ENCODE measurements at regions not wholly inside any gene's neighbourhood (a gene's known extent, or its start where the extent isn't known, plus 50 kb on each side); places are given as distances from the start of the nearest gene placed in this dataset.
"Not testable (repeated sequence)": the region's sequence is repeated elsewhere in the genome, so short reads cannot be mapped to it uniquely, and the experiment has no call there.

GRCh38 chr9:86507212-86507630, 153.0 kb upstream of the TUT7 start:
- DNase-seq (ENCODE audit: extremely low read depth, low read depth, low spot score), result no peak

- no peak for DNase-seq (ENCODE audit: extremely low read depth, low read depth, low spot score)
Observed at GRCh38 chr9:86503942-86504341, 149.7 kb upstream of the TUT7 start.

DNA sequence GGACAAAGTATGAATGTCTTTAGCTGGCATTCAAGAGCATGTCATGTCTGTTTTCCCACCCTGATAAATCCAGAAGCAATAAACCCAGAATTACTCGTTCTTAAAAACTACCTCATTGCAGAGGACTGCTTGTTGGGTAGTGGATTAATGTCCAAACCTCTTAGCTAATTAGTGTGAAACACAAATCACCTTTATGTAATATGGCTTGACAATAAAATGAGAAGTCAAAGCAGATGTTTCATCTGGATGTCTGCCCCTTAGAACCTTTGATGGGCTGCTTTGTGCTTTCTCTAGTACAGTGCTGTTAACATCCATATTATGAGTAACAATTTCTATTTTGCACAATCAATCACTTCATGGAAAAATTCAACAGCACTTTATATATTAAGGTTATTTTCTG, 149.1 kb upstream of the TUT7 start:
- no peak for DNase-seq (ENCODE audit: extremely low read depth, low read depth, low spot score)

GRCh38 chr9:86500667-86501435, 146.6 kb upstream of the TUT7 start:
- DNase-seq (ENCODE audit: extremely low read depth, low read depth, low spot score), result no peak

DNA sequence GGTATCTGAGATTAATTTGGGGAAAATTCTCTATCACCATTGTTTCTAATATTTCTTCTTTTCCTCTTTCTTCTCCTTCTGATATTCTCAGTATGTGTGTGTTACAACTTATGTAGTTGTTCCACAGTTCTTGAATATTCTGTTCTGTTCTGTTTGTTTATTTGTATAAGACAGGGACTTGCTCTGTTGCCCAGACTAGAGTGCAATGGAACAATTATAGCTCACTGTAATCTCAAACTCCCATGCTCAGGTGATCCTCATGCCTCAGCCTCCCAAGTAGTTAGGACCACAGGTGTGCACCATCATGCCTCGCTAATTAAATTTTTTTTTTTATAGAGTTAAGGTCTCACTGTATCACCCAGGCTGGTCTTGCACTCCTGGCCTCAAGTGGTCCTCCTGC, 145.8 kb upstream of the TUT7 start:
- no peak for DNase-seq (ENCODE audit: extremely low read depth, low read depth, low spot score)

DNA sequence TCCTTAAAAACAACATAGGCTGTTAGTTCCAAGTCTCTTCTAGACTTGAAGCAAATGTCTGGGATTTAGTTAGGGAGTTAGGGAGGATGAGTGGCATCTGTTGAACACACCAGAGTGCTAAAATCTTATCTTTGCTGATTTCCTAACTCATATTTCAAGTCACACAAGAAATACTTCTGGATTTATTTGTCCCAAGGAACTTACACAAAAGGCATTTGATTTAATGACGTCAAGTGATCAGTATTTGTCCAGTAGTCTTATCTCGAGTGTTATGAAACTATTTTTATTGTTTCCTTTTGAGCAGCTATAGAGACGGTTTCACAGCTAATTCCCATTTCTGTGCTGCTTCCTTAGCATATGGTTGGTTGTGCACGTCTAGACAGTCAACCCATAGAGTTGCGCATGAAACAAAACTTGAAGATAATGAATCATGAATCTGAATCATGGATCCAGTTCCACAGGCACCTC, 140.5 kb upstream of the TUT7 start:
- DNase-seq (ENCODE audit: extremely low read depth, low read depth, low spot score), result no peak

GRCh38 chr9:86491468-86492266, 137.5 kb upstream of the TUT7 start:
- no peak for DNase-seq (ENCODE audit: extremely low read depth, low read depth, low spot score)

GRCh38 chr9:86488794-86489193, 134.6 kb upstream of the TUT7 start:
- DNase-seq (ENCODE audit: extremely low read depth, low read depth, low spot score), result no peak

- no peak for DNase-seq (ENCODE audit: extremely low read depth, low read depth, low spot score)
Observed at GRCh38 chr9:86488345-86488744, 134.1 kb upstream of the TUT7 start.

DNA sequence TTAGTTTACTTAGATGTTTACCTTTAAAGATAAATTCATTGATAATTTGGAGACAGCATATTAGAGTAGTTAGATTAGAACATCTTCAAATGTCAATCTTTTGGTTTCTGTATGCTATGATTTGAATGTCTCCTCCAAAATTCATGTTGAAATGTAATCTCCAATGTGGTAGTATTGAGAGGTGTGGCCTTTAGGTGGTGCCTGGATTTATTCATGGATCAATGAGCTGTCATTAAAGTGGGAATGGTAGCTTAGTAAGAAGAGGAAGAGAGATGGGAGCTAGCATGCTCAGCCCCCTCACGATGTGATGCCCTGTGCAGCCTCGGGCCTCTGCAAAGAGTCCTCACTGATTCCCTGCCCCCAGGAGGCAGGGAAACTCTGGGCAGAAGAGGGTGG, 133.6 kb upstream of the TUT7 start:
- DNase-seq (ENCODE audit: extremely low read depth, low read depth, low spot score), result no peak

- DNase-seq (ENCODE audit: extremely low read depth, low read depth, low spot score), result no peak
Observed at GRCh38 chr9:86486891-86487837, 133.0 kb upstream of the TUT7 start.

GRCh38 chr9:86485359-86485758, 131.1 kb upstream of the TUT7 start:
- no peak for DNase-seq (ENCODE audit: extremely low read depth, low read depth, low spot score)

- no peak for DNase-seq (ENCODE audit: extremely low read depth, low read depth, low spot score)
Observed at GRCh38 chr9:86483496-86483895, 129.3 kb upstream of the TUT7 start.

- no peak for DNase-seq (ENCODE audit: extremely low read depth, low read depth, low spot score)
Observed at GRCh38 chr9:86481466-86481865, 127.3 kb upstream of the TUT7 start.

- not testable (repeated sequence) for DNase-seq (ENCODE audit: extremely low read depth, low read depth, low spot score)
Observed at GRCh38 chr9:86475255-86475654, 121.0 kb upstream of the TUT7 start.

DNA sequence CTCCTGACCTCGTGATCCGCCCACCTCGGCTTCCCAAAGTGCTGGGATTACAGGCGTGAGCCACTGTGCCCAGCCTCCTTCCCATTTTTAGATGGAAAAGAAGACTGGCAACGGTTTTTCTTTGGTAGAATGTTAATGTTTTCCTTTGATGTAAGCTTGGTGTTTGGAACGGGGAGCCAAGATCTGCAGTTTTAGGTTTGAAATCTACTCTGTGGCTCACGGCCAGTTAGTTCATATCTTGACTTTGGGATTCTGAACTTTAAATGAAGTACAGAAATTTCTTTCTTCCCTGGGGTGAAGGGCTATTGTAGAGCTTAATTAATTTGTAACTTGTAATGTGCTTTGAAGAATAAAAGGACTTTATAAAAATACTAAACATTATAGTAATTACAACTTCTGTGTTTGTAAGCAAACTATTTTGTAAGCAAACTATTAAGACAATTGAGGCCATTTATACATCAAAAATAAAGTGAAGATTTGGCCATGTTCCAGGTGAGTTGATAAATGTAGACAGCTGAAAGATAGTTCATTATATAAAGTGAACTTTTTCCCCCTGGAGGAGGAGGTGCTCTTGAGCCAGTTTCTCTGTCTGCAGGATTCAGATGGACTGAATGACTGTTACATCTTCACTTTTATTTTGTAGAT, 117.1 kb upstream of the TUT7 start:
- no peak for DNase-seq (ENCODE audit: extremely low read depth, low read depth, low spot score)

GRCh38 chr9:86470326-86470725, 116.1 kb upstream of the TUT7 start:
- DNase-seq (ENCODE audit: extremely low read depth, low read depth, low spot score), result no peak

DNA sequence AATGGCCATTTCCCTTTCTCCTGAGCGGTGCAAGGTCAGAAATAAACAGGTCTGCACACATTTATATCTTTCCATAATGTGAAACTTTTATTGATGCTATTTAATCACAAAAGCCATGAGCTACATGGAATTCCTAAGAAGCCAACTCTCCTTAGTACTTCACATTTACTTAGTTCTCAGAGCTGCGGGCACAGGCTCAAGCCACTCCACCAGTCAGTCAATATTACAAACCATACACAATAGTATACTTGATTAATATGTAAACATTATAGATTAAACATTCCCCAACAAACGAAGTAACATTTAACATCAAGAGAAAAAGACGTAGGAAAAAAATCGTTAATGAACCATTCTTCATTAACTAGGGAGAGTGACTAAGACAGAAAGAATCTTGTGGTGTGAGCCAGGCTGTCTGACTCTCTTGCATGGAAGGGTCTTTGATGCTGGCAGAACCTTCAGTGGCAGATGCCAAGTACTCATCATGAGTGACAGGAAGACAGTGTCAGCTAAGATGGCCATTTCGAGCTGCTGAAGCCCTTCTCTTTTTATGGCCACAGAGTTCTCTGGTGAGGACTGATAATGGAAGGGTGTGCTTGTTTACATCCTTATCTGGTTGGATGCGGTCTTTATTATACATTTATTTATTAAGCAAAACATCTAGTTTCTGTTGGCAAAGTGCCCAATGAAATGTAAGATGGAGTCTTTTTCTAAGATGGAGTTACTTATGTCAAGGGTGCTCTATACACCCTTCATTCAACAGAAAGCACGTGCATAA, 115.5 kb upstream of the TUT7 start:
- no peak for DNase-seq (ENCODE audit: extremely low read depth, low read depth, low spot score)

DNA sequence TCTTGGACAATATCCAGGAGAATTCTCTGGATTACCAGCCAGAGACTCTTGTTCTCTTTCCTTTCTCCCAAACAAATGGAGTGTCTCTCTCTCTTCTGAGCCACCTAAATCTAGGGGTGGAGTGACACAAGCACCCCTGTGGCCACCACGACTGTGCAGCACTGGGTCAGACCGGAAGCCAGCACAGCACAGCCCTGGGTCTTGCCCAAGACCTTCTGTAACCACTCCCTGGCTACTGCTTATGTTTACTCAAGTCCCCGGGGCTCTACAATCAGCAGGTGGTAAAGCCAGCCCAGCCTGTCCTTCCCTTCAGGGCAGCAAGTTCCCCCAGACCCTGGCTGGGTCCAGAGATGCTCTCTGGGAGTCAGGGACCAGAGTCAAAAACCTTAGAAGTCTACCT, 110.0 kb upstream of the TUT7 start:
- DNase-seq (ENCODE audit: extremely low read depth, low read depth, low spot score), result no peak
